Gastroesophageal sphincter (tissue), 4 donors: ENCODE measurements at regions not wholly inside any gene's neighbourhood (a gene's known extent, or its start where the extent isn't known, plus 50 kb on each side); places are given as distances from the start of the nearest gene placed in this dataset.

Source experiments
- ATAC-seq: fragments of 150-250 bp; one replicate; pipeline ENCODE4 v1.9.1; 2016; ENCODE audit warnings: mild to moderate bottlenecking, moderate library complexity
- H3K27ac ChIP-seq, 4 donors: fragments of 200-600 bp; sonication (generic) in 3 of 4; 1 replicate in 3 of 4; 2 replicates in 1 of 4; pipeline ENCODE4 v1.5.1; 2016 to 2019
- H3K27me3 ChIP-seq: fragments of 200-600 bp; sonication (generic); one replicate; pipeline ENCODE4 v1.5.1; 2019
- H3K36me3 ChIP-seq, 2 donors: fragments of 200-600 bp; sonication (generic); one replicate each; pipeline ENCODE4 v1.5.1; 2019; ENCODE audit warnings: control low read depth in 1 of 2
- H3K4me1 ChIP-seq, 3 donors: fragments of 200-600 bp; sonication (generic); 1 replicate in 2 of 3; 2 replicates in 1 of 3; pipeline ENCODE4 v1.5.1; 2016 to 2019; ENCODE audit warnings: control low read depth in 2 of 3
- H3K4me3 ChIP-seq, 2 donors: fragments of 200-600 bp; sonication (generic); one replicate each; pipeline ENCODE4 v1.5.1; 2019; ENCODE audit warnings: mild to moderate bottlenecking in 1 of 2, moderate library complexity in 1 of 2
- H3K9me3 ChIP-seq, 3 donors: fragments of 200-600 bp; sonication (generic); one replicate each; pipeline ENCODE4 v1.5.1; 2017 to 2019; ENCODE audit warnings: control low read depth in 2 of 3
- CTCF ChIP-seq, 4 experiments: fragments of 200-600 bp in 2 of 4; fragments of 450-650 bp in 2 of 4; sonication (generic) in 1 of 4; IDR thresholded peaks; one replicate each; pipeline ENCODE4 v1.5.1; 2017 to 2019; ENCODE audit warnings: antibody characterized with exemption in 4 of 4, mild to moderate bottlenecking in 2 of 4, moderate library complexity in 2 of 4
- EP300 ChIP-seq: sonication (generic); formaldehyde crosslinking; IDR thresholded peaks from one replicate; pipeline ENCODE4 v1.6.1; 2017; ENCODE audit warnings: antibody characterized with exemption, mild to moderate bottlenecking
- POLR2A ChIP-seq, 2 donors: fragments of 450-650 bp; IDR thresholded peaks; one replicate each; pipeline ENCODE4 v1.6.1; 2017; ENCODE audit warnings: antibody characterized with exemption in 2 of 2, mild to moderate bottlenecking in 2 of 2, moderate library complexity in 1 of 2
- POLR2AphosphoS5 ChIP-seq: sonication (generic); formaldehyde crosslinking; IDR thresholded peaks from one replicate; pipeline ENCODE4 v1.6.1; 2017; ENCODE audit warnings: antibody characterized with exemption
- WGBS, 2 donors: methylation state at CpG; one replicate each; pipeline ENCODE4 v1.1.5; 2018; ENCODE audit warnings: low coverage in 1 of 2; 5-methylcytosine and 5-hydroxymethylcytosine counted together

GRCh38 chr7:51666751-51667150 lies 350.1 kb upstream of the COBL start:
- no peak for ATAC-seq

GRCh38 chr7:51666266-51666665 lies 349.7 kb upstream of the COBL start:
- no peak for ATAC-seq
- no peaks in the 10 kb centered on the region for H3K9me3 ChIP-seq
- H3K4me3 ChIP-seq: no peak overlapping the region
- no peak for TF ChIP-seq EP300
- no peak for TF ChIP-seq CTCF (IDR thresholded peaks at IDR 0.05)
- H3K27me3 ChIP-seq: no peaks in the 10 kb centered on the region
- H3K36me3 ChIP-seq: no peaks in the 10 kb centered on the region
- 24 to 41% methylated on average over 3 of the region's 3 CpGs for WGBS, 2 donors
- no peak overlapping the region for H3K27ac ChIP-seq
- no peaks in the 10 kb centered on the region for H3K4me1 ChIP-seq

More at GRCh38 chr7:51666751-51667150, 350.1 kb upstream of the COBL start:
- WGBS, 2 donors: 49 to 50% methylated on average over 3 to 5 of the region's 5 CpGs
- no peaks in the 10 kb centered on the region for H3K9me3 ChIP-seq
- no peaks in the 10 kb centered on the region for H3K27me3 ChIP-seq
- TF ChIP-seq POLR2AphosphoS5 (no peak), POLR2A (IDR thresholded peaks at IDR 0.05) (no peak), EP300 (no peak), CTCF (IDR thresholded peaks at IDR 0.05) (no peak)
- H3K4me3 ChIP-seq: no peak overlapping the region
- no peaks in the 10 kb centered on the region for H3K4me1 ChIP-seq
- H3K27ac ChIP-seq: no peak overlapping the region
- no peaks in the 10 kb centered on the region for H3K36me3 ChIP-seq

- no peaks in the 10 kb centered on the region for H3K36me3 ChIP-seq
- no peak for ATAC-seq
- H3K4me1 ChIP-seq: no peaks in the 10 kb centered on the region
- H3K9me3 ChIP-seq: no peaks in the 10 kb centered on the region
- H3K27me3 ChIP-seq: no peaks in the 10 kb centered on the region
- TF ChIP-seq CTCF (IDR thresholded peaks at IDR 0.05) (no peak), POLR2A (IDR thresholded peaks at IDR 0.05) (no peak), POLR2AphosphoS5 (no peak), EP300 (no peak)
- H3K27ac ChIP-seq: no peak overlapping the region
- 78 to 83% methylated on average over 3 to 7 of the region's 7 CpGs for WGBS, 2 donors
- H3K4me3 ChIP-seq: no peak overlapping the region
Measured at GRCh38 chr7:51665045-51665780, 348.6 kb upstream of the COBL start.

GRCh38 chr7:51660516-51660915 lies 343.9 kb upstream of the COBL start:
- Histone ChIP-seq H3K4me1 (no peaks in the 10 kb centered on the region), H3K27ac (no peak overlapping the region), H3K27me3 (no peaks in the 10 kb centered on the region), H3K9me3 (no peaks in the 10 kb centered on the region), H3K36me3 (no peaks in the 10 kb centered on the region), H3K4me3 (no peak overlapping the region)
- 85 to 100% methylated on average over 3 to 7 of the region's 7 CpGs for WGBS, 2 donors
- TF ChIP-seq POLR2A (IDR thresholded peaks at IDR 0.05) (no peak), POLR2AphosphoS5 (no peak), EP300 (no peak), CTCF (IDR thresholded peaks at IDR 0.05) (no peak)
- no peak for ATAC-seq

GRCh38 chr7:51658684-51659083 lies 342.1 kb upstream of the COBL start:
- no peaks in the 10 kb centered on the region for H3K36me3 ChIP-seq
- no peak overlapping the region for H3K4me3 ChIP-seq
- TF ChIP-seq CTCF (IDR thresholded peaks at IDR 0.05): no peak
- no peak for TF ChIP-seq EP300
- TF ChIP-seq POLR2AphosphoS5: no peak
- TF ChIP-seq POLR2A (IDR thresholded peaks at IDR 0.05): no peak
- 54% methylated on average over 2 of the region's 6 CpGs; no CpG with 5 or more reads in 1 of the 2 donors for WGBS, 2 donors
- no peaks in the 10 kb centered on the region for H3K9me3 ChIP-seq
- H3K27me3 ChIP-seq: no peaks in the 10 kb centered on the region
- no peak for ATAC-seq
- H3K27ac ChIP-seq: no peak overlapping the region
- H3K4me1 ChIP-seq: no peaks in the 10 kb centered on the region
